ENCODE measurements at regions not wholly inside any gene's neighbourhood (a gene's known extent, or its start where the extent isn't known, plus 50 kb on each side); places are given as distances from the start of the nearest gene placed in this dataset.

DNA sequence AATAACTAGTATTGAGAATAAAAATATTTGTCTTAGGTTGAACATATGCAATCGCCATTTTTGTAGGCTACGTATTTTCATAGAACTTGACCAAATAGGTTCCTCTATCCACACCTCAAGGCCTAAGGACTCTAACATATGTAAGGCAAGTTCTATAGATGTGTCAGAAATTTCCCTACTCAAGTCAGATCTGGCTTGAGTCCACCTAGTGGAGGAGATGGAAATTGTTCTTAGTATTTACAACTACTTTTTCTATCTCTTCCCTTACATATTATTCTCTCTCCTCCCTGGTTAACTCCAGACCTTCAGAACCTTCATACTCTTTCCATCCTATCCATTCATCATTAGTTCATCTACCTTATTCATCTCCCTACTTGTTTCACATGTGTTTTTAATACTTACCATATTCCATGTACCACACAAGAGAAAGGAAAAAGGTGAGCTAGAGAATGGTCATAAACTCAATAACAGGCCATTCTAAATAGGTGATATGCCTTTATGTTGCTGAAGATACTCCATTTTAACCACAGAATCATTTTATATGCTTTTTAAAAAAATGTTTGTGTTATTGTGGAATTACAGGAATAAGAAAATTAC, 174.5 kb upstream of the HDAC9 start:
- no peak for FAIRE-seq

DNA sequence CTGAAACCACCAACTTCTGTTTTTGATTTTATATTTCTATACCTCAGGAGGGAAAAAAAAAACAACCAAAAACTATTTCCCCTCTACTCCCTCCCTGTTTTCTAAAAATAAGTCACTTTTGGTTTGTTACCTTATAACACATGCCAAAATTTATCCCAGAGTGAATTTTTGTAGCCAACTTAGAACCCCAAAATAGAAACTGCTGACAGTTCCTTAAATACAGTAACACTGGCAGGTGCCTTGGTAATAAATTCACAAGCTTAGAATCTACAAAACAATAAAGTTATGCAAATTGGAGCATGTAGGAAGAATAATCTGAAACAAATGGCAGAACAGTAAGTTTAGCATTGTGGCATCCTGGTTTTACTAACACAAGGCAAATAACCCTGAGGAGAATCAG, 165.0 kb upstream of the HDAC9 start:
- FAIRE-seq: no peak

DNA sequence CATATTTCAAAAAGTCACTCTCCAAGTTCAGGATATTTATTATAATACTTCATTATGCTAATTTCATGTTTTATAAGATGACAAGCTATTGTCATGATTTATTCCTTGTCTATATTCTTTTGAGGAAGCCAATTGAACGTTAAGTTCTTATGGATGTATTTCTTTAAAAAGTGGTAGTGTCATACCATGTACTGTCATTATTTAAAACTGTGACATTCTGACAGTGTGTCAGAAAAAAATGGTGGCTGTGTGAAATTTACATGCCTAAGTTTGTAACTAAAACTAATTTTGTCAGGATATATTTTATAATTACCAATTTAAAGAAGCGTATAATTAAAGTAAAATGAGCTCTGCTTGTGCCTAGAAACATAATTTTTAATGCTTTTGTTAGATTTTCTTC, 158.9 kb upstream of the HDAC9 start:
- FAIRE-seq: no peak

DNA sequence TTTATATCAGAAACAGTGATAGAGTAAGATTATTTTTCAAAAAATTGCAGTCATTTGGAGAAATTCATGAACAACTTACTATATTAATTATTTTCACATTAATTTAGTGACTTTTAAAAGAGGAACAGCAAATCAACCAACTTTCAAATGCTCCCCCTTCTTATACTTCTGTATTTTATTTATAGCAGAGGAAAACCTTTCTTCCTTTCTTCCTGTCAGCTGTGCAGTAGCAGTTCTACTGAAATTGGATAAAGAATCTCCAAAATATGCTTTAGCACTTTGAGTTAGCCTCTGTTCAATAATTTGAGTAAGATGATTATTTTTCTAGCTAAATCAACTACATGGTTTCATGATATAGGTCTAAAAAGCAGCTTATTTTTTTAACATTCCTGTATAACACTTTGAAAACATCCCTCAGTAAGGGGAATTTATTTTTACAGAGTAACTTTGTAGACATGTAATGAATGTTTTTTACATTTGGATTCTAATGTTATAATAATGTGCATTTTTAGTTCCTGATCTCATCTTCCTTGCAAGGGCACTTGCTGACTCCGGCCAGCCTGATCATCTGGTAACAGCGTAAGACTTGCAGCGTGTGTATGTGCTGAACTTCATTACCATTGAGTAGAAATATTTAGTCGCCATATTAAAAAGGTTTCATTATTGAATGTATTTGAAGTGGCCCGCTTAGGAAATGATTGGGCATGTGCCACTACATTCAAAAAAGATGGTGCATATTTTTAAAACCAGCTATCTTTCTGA, 158.3 kb upstream of the HDAC9 start:
- no peak for FAIRE-seq

DNA sequence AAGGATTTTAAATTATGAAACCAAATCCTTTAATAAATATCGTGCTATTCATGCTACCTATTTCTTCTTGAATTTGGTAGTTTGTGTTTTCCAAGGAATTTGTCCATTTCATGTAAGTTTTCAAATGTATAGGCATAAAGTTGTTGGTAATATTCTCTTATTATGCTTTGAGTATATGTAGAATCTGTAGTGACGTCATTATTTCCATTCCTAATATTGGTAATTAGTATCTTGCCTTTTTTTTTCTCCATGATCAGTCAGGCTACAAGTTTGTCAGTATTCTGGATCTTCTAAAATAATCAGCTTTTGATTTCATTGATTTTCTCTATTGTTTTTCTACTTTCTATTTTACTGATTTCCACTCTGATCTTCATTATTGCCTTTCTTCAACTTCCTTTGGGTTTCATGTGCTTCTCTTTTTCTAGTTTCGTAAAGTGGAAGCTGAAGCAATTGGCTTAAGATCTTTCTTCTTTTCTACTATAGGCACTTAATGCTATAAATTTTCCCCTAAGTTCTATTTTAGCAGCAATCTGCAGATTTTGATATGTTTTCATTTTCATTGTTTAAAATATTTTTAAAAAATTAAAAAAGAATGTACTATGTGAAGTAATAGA, 156.5 kb upstream of the HDAC9 start:
- no peak for FAIRE-seq

DNA sequence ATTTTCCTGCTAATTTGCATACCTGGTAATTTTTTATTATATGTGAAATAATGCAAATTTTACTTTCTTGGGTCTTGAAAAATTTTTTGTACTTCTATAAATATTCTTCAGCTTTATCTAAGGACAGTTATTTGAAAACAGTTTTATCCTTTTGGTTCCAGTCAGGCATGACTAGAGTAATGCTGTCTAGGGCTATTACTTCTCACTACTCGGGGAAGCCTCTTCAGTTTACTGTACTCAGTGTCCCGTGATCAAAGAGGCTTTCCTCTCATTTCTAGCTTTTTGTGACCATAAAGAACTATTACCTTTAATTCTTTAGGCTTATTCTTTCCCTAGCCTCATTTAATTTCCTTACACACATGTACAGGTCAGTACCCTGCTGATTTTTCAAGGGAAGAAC, 153.8 kb upstream of the HDAC9 start:
- no peak for FAIRE-seq

DNA sequence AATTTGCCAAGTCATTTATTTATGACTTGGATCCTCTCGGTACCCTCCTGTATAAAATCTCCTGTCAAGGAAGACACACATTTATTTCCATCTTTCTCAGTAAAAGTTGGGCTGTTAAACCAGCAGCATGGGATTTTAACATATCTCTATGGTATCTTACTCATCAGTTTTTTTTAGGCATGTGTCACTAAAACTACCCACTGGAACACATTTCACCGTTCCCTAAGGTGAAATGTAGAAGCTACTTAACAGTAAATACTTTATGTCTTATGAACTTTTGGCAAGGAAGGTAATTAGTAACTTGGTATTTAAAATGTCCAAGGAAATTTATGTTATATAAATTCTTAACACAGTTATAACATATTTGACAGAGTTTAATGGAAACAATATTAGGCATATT, 152.5 kb upstream of the HDAC9 start:
- FAIRE-seq: no peak

DNA sequence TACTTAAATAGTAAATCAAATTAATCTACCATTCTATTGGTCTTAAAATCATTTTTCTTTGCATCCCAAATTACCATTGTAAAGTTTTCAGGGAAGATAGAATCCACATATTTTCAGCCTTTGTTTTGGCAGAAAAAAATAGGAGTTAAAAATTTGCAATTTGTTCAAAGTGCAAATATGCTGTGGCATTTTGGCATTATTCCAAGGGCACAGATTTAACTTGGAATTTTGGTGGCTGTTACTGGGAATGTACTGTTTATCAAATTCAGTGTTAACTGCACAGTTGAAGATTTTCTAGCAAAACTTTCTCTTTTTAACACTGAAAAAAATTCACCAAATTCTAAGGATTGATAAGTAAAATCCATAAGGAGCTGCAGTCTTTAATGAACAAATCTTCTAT, 151.0 kb upstream of the HDAC9 start:
- no peak for FAIRE-seq

DNA sequence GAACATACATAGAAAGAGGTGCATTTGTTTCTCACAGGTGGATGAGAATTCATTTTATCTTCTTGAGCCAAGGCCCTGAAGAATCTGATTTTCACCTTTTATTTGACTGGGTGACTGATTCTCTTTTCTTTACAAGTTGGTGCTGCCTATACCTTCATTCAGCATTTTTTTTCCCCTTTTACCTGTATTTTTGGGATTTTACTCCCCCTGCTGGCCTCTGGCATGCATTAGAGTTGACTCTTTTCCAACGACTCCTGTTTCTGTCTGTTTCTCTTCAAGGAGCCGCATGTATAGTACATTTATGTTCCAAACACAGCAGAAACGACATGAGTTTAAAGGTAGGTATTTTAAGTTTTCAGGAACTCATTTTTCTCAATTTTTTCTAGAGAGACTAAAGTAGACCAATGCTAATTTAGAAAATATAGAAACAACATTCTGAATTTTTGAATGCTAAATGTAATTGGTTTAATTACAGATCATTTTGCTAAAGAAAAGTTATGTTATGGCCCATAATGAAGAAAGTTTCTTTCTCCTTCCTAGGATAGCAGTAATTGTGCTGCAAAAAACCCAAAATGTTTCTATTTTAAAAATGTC, 149.8 kb upstream of the HDAC9 start:
- no peak for FAIRE-seq

DNA sequence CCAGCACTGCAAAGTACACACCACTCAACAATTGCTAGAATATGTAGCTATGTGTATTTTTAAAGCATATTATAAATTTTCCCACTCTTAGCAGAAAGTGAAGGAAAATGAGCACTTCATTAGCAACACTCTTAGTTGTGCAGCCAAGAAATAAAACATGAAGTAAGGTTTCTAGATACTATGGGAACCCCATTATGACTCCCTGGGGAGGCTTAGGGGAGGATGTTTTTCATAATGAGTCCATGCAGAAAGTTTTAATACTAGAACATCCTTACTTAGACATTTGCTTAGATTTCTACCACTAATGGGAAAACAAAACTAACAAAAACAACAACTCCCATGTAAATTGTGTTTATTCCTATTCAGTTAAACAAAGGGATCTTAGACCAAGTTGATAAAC, 148.4 kb upstream of the HDAC9 start:
- no peak for FAIRE-seq

DNA sequence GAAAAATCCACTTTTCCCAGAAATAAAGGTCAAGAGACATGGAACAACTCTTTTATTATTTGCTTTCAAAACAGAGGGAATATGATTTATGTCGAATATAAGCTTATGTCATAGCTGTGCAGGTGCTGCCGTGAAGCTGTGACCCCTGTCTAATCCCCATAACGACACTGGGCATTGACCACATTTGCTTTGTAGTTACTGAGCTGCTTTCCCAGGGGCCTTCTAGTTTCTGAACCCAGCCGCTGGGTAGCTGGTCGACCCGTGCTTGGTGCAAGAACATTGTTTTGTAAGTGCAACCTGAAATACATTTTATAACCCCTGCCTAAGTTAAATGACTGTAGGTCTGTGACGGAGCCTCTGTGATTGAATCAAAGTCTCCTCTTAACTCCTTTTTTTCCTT, 144.9 kb upstream of the HDAC9 start:
- FAIRE-seq: no peak

DNA sequence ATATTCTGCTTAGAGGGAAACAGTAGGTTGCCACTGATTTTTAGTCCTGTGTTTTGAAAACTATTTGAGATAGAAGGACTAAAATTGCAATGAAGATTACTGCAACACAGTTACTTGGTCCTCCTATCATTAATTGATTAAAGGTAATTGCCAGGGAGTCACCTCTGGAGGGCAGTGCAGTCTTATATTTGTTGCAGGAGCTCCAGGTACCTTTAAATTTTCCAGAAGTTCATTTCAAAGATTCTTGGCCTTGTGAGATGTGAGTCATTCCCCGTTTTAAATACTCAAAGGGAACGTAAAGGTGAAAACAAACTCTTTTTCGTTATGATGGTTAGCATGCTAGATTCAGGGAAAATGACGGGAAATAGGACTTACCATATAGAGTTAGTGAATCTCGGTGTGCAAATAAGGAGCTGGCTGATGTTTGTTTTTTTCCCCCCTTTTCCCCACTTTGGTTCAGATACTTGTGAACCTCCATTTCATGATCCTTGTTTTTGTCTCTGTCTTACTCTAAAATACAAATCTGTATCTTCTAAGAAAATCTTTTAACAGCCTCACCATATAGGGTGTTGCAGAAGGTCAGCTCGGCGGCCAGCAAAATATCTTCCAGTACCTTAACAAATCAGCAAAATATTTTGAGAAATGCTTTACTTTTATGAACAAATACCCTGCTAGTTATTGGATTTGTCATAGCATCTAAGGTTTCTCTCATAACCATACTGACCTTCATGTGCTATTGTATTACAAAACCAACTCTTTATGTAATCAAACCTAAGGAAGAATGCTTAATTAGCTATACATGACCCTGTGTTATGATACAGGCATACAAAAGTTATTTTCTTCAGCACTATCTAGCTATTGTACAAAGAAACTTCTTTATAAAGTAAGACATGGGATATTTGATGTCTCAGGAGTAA, 143.0 kb upstream of the HDAC9 start:
- FAIRE-seq: no peak

DNA sequence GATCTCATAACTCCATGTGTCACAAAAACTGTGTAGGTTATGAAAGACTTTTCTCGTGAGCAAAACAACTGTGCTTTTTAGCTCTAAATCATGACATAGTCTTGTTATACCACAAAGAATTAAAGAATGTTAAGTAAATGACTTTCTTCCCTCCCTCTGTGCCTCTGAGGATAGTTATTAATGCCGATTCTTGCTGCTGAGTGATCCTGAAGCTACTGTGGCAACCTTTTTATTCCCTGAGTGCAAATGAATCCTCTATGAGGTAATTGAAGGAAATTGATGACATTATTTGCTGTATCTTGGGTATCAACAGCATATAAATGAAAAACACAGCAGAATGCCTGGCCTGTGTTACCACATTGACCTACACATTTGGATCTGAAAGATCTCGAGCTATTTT, 142.2 kb upstream of the HDAC9 start:
- FAIRE-seq: no peak

DNA sequence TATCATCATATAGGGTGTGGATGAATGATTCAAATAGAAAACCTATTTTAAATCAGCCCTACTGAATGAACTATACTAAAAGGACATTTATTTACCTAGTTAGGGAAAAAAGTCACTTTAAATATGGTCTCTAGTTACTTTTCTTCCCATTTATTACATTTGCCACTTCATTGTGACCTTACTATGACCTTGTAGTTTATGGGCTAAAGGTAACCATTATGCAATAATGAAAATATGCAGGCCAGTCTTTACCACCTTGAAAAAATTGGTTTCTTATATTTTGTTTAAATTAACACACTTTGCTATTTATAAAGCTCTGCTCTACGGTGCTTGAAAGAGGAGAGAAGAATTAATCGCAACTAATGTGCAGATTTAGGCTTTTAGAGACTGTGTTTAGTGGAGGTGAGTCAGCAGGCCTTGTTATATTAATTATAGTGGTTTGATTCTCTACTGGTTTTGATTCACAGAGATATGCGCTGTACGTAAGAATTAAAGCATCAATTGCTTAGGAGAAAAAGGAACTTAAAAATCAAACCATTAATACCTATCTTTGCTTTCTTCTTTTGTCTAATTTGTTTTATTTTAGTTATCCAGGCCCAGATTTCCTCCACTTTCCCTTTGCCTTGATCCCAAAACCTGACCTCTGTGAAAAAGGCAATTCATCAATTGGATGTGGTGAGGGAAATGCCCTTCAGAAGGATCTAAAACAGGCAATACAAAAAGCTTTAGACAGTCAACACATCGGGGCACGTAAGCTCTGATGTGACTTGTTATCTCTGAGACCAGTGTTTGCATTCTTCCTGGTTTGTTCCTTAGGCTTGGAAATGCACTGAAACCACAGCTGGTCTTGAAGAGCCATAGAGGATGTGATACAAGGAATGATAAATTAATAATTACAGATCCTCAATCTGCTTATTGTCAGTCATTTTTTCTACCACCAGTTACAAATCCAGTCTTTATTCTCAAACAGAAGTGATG, 141.2 kb upstream of the HDAC9 start:
- no peak for FAIRE-seq

DNA sequence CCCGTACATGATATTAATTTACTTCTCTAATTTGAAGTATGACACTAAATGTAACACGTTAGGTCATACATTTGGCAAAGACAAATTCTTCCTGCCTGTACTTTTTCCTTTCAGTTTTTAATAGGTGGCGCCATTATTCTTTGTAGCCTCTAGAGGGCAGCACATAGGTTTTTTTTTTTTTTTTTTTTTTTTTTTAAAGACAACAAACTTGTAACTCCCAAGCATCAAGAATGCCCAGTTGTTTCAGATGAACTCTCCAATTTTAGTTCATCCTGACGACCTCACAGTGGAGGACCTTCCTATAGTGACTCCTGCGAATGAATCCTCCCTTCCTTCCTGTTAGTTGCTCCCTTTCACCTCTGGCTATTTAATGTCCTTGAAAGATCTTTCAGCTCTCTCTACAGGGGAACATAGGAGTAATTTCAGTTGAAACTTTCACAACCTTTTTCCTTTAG, 139.3 kb upstream of the HDAC9 start:
- FAIRE-seq: peak; percentile 62

DNA sequence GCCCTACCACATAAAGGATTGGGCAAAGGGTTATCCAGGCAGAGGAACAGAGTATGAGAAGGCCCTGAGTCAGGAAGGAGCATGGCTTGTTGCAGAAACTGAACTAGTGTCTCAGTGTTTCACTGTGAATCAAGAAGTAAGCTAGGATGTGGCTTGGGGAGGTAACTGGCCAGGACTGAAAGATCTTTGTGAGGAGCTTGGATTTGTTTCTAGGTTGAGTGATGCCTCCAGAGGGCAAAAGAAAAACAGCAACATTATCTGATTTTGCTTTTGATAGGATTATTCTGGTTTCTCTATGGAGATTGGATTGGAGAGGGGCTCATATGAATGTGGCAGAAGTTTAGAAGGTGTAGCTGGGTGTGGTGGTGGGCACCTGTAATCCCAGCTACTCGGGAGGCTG, 137.9 kb upstream of the HDAC9 start:
- FAIRE-seq: no peak

DNA sequence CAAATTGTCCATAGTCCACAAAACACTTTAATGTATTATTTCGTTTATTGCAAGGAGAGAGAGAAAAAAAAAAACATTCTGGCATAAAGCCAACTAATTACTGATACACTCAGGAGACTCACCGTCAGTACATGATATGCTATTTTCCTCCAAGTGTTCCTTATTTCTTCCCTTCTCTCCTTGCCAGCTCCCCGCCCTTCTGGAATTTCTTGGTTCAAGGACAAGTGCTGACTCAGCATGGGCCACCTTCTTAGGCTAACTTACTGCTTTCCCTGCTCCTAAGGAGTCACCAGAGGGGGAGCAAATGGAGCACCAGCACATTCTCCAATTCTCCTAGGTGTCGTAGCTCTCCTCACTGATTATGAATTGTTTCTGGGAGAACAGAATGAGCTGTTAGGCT, 133.8 kb upstream of the HDAC9 start:
- no peak for FAIRE-seq

DNA sequence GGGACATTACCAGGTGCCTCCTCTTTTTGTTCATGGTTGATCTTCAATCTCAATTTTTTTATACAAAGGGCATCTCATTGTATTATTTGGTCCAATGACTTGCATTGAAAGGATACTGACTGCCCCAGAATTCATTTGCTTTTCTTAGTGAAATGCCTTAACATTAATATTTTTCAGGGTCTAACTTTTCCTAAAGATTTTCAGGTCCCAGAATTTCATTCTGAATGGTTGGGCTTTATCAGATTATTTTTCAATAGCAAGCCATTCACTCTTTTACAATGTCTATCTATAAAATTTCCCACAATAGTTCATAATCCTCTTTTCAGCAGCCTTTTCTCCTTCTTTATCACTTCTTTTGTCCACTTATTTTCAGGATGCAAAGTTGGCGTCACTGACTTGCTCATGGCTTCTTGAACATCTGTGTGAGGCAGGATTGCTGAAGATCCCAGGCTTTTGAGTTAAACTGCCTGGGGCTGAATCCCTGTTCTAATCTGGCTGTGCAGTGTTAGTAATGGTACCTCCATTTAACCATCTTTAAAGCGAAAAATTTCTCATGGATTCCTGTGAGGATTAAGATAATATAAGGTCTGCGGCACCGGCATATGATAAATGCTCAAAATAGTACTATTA, 131.7 kb upstream of the HDAC9 start:
- FAIRE-seq: no peak

DNA sequence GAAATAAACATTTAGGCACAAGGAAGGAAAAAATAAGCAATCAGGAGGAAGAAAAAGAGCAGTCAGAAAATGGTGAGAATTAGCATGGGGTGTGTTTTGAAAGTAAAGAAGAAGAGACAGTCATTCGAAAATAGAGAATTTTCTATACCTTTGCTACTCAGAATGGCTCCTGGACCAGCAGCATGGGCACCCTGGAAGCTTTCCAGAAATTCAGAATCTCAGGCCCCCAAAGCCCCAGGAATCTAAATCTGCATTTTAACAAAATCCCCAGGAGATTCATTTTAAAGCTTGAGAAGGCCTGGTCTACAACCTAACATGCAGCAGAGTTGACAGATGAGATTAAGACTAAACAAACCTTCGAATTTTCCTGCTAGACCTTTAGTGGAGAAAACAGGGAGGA, 131.2 kb upstream of the HDAC9 start:
- no peak for FAIRE-seq

DNA sequence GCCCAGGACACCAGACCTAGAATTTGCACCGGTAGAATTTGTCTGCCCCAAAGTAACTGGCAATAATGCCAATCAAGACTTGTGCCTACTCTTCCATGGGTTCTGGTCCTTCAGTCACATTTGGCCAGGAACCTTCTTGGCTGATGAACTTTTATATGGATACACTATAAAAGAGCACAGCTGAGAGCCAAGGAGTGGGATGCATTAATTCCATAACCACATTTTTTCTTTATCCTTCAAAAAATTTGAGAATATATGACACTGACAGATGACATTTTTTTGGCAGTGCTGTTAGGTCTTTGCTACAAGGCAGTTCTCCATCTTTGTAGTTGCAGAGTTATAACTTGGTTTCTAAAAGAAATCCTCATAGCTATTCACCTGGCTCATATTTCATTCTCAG, 129.2 kb upstream of the HDAC9 start:
- no peak for FAIRE-seq

DNA sequence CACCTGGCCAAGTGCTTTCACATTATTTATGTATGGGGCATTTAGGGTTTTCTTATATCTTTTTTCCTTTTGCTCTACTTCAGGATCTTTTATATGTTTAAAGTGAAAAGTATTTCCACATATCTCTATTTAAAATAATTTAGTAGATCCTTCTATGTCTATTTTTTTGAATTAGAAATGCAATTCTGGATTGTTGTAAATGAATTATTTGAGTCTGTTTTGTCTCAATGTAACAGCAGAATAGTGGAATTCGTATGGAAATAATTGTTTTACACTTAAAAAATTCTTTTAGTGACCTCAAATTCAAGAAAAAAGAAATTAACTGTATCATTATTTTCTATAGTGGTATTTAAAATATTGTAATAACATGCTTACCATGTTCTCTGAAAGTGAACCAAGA, 126.5 kb upstream of the HDAC9 start:
- no peak for FAIRE-seq

Measured in TTC549 (cell line).